GM21619 (cell line): ENCODE measurements at regions not wholly inside any gene's neighbourhood (a gene's known extent, or its start where the extent isn't known, plus 50 kb on each side); places are given as distances from the start of the nearest gene placed in this dataset.
"Not testable (repeated sequence)": the region's sequence is repeated elsewhere in the genome, so short reads cannot be mapped to it uniquely, and the experiment has no call there.

Experiments used
- ATAC-seq: cut with Tn5 transposase; IDR thresholded peaks from one replicate; pipeline ENCODE4 v1.9.1; 2021; ENCODE audit not compliant: unreplicated experiment

- ATAC-seq = no peak
These were observed 467.4 kb downstream of the TYW1 start for GRCh38 chr7:67463983-67464382.

- ATAC-seq = no peak
These were observed 469.5 kb downstream of the TYW1 start for GRCh38 chr7:67466109-67466508.

GRCh38 chr7:67470256-67470751 lies 473.7 kb downstream of the TYW1 start:
- no peak for ATAC-seq

GRCh38 chr7:67475293-67475692 lies 478.7 kb downstream of the TYW1 start:
- ATAC-seq = no peak

GRCh38 chr7:67478066-67478465 lies 481.4 kb downstream of the TYW1 start:
- no peak for ATAC-seq

- ATAC-seq = no peak
These were observed 487.7 kb downstream of the TYW1 start for GRCh38 chr7:67484244-67484751.

- no peak for ATAC-seq
These were observed 489.8 kb downstream of the TYW1 start for GRCh38 chr7:67486401-67486800.

- ATAC-seq = no peak
These were observed 490.7 kb downstream of the TYW1 start for GRCh38 chr7:67487316-67487715.

GRCh38 chr7:67489881-67490280 lies 493.2 kb downstream of the TYW1 start:
- ATAC-seq = no peak

GRCh38 chr7:67493366-67493765 lies 496.7 kb downstream of the TYW1 start:
- ATAC-seq = no peak

GRCh38 chr7:67496589-67496988 lies 500.0 kb downstream of the TYW1 start:
- no peak for ATAC-seq

GRCh38 chr7:67497914-67498313 lies 501.3 kb downstream of the TYW1 start:
- not testable (repeated sequence) for ATAC-seq

- ATAC-seq = no peak
These were observed 506.3 kb downstream of the TYW1 start for GRCh38 chr7:67502929-67503328.

- no peak for ATAC-seq
These were observed 508.8 kb downstream of the TYW1 start for GRCh38 chr7:67505449-67505848.

- ATAC-seq = no peak
These were observed 515.8 kb downstream of the TYW1 start for GRCh38 chr7:67512481-67512880.

- ATAC-seq = no peak
These were observed 521.9 kb downstream of the TYW1 start for GRCh38 chr7:67518580-67518979.

GRCh38 chr7:67519171-67519570 lies 522.5 kb downstream of the TYW1 start:
- no peak for ATAC-seq

- ATAC-seq = no peak
These were observed 525.9 kb downstream of the TYW1 start for GRCh38 chr7:67522504-67522903.

GRCh38 chr7:67523713-67524112 lies 527.1 kb downstream of the TYW1 start:
- ATAC-seq = no peak

GRCh38 chr7:67525588-67525987 lies 529.0 kb downstream of the TYW1 start:
- no peak for ATAC-seq

- no peak for ATAC-seq
These were observed 538.8 kb downstream of the TYW1 start for GRCh38 chr7:67535241-67535989.

- no peak for ATAC-seq
These were observed 546.3 kb downstream of the TYW1 start for GRCh38 chr7:67542916-67543315.
